Stimulated activated CD8-positive, alpha-beta memory T cell treated with anti-CD3 and anti-CD28 coated beads, Interleukin-7, amount 100 ng/mL, for 4 hours (primary cell): ENCODE measurements at regions not wholly inside any gene's neighbourhood (a gene's known extent, or its start where the extent isn't known, plus 50 kb on each side); places are given as distances from the start of the nearest gene placed in this dataset.
"Not testable (repeated sequence)": the region's sequence is repeated elsewhere in the genome, so short reads cannot be mapped to it uniquely, and the experiment has no call there.

Experiments used
- DNase-seq, 2 donors: peaks; one replicate each; pipeline ENCODE4 v3.0.0-alpha.2; 2020; ENCODE audit warnings: low read depth in 2 of 2

GRCh38 chr16:48004141-48004695 lies 151.6 kb downstream of the ABCC12 start:
- DNase-seq, result no peak

GRCh38 chr16:48003206-48003907 lies 152.4 kb downstream of the ABCC12 start:
- no peak for DNase-seq

- DNase-seq, result no peak
Observed at GRCh38 chr16:48001324-48001895, 154.4 kb downstream of the ABCC12 start.

- DNase-seq, result no peak
Observed at GRCh38 chr16:48000622-48001021, 155.2 kb downstream of the ABCC12 start.

- DNase-seq, result no peak
Observed at GRCh38 chr16:47999595-47999994, 156.2 kb downstream of the ABCC12 start.

GRCh38 chr16:47995354-47995753 lies 160.4 kb downstream of the ABCC12 start:
- no peak for DNase-seq

- DNase-seq, result no peak
Observed at GRCh38 chr16:47991491-47991890, 164.3 kb downstream of the ABCC12 start.

GRCh38 chr16:47990676-47991075 lies 165.1 kb downstream of the ABCC12 start:
- no peak for DNase-seq

GRCh38 chr16:47987136-47987535 lies 168.7 kb downstream of the ABCC12 start:
- no peak for DNase-seq

- DNase-seq, result no peak
Observed at GRCh38 chr16:47986031-47986430, 169.8 kb downstream of the ABCC12 start.

- no peak for DNase-seq
Observed at GRCh38 chr16:47984669-47985068, 171.1 kb downstream of the ABCC12 start.

GRCh38 chr16:47983999-47984580 lies 171.7 kb downstream of the ABCC12 start:
- no peak for DNase-seq

GRCh38 chr16:47980212-47980611 lies 175.6 kb downstream of the ABCC12 start:
- no peak for DNase-seq

- DNase-seq, result no peak
Observed at GRCh38 chr16:47979616-47980182, 176.1 kb downstream of the ABCC12 start.

- no peak for DNase-seq
Observed at GRCh38 chr16:47979164-47979520, 176.7 kb downstream of the ABCC12 start.

- DNase-seq, result no peak
Observed at GRCh38 chr16:47978491-47979163, 177.2 kb downstream of the ABCC12 start.

GRCh38 chr16:47977802-47978201 lies 178.0 kb downstream of the ABCC12 start:
- DNase-seq, result no peak

- no peak for DNase-seq
Observed at GRCh38 chr16:47976636-47977210, 179.1 kb downstream of the ABCC12 start.

GRCh38 chr16:47974971-47975370 lies 180.8 kb downstream of the ABCC12 start:
- DNase-seq, result not testable (repeated sequence)

GRCh38 chr16:47973552-47973951 lies 182.2 kb downstream of the ABCC12 start:
- DNase-seq, result no peak

- DNase-seq, result no peak
Observed at GRCh38 chr16:47972246-47972985, 183.4 kb downstream of the ABCC12 start.
